Fibroblast of the aortic adventitia (primary cell): ENCODE measurements at regions not wholly inside any gene's neighbourhood (a gene's known extent, or its start where the extent isn't known, plus 50 kb on each side); places are given as distances from the start of the nearest gene placed in this dataset.
"Not testable (repeated sequence)": the region's sequence is repeated elsewhere in the genome, so short reads cannot be mapped to it uniquely, and the experiment has no call there.

Source experiments
- DNase-seq: peaks from one replicate; pipeline ENCODE4 v3.0.0-alpha.2; 2010; ENCODE audit warnings: low read depth
- H3K4me3 ChIP-seq: 2 replicates; pipeline ENCODE4 v1.5.1; 2011; ENCODE audit warnings: low read depth, mild to moderate bottlenecking, control low read depth, low read length, moderate library complexity
- TF ChIP-seq, protein P1 (sequence below): IDR thresholded peaks from 2 replicates; pipeline ENCODE4 v1.5.1; 2011; ENCODE audit warnings: mild to moderate bottlenecking, low read length, control low read depth, inconsistent platforms; ENCODE audit not compliant: insufficient read depth

DNA sequence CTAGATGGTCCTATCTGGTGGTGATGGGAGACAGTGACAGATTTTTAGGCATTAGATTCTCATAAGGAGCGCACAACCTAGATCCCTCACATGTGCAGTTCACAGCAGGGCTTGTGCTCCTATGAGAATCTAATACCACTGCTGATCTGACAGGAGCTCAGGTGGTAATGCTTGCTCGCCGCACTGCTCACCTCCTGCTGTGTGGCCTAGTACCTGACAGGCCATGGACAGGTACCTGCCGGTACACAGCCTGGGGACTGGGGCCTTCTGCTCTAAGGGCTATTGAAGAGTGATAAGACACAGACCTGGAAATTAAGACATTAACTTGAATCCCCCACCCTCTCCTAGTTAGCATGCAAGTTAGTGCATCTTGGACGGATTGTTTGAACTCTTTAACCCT, 64.4 kb downstream of the KLRB1 start:
- H3K4me3 ChIP-seq, DNase-seq: not testable (repeated sequence)

GRCh38 chr12:9542827-9543226, 64.9 kb downstream of the KLRB1 start:
- not testable (repeated sequence) for H3K4me3 ChIP-seq, DNase-seq

DNA sequence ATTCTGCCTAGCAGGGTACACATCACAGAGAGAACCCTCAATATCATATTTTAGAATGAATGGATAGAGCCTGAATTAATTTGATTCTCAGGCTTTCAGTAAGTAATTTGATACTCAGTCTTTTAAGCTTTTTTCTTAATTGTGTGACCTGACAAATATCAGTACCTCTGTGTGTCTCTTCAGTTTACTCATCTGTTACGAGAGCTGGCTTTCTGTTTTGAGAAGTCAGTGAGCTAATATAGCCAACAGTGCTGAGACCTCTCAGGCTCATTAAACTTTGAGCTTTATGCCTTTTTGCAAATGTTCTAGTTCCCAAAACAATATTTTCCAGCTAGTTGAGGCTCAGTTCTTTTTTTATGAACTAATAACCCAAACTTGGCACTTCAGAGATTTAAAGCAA, 91.8 kb downstream of the KLRB1 start:
- not testable (repeated sequence) for H3K4me3 ChIP-seq, DNase-seq

- not testable (repeated sequence) for H3K4me3 ChIP-seq, DNase-seq
These were observed 95.0 kb downstream of the KLRB1 start for GRCh38 chr12:9512695-9513094.

GRCh38 chr12:9510392-9511011, 97.2 kb downstream of the KLRB1 start:
- DNase-seq, H3K4me3 ChIP-seq: not testable (repeated sequence)

DNA sequence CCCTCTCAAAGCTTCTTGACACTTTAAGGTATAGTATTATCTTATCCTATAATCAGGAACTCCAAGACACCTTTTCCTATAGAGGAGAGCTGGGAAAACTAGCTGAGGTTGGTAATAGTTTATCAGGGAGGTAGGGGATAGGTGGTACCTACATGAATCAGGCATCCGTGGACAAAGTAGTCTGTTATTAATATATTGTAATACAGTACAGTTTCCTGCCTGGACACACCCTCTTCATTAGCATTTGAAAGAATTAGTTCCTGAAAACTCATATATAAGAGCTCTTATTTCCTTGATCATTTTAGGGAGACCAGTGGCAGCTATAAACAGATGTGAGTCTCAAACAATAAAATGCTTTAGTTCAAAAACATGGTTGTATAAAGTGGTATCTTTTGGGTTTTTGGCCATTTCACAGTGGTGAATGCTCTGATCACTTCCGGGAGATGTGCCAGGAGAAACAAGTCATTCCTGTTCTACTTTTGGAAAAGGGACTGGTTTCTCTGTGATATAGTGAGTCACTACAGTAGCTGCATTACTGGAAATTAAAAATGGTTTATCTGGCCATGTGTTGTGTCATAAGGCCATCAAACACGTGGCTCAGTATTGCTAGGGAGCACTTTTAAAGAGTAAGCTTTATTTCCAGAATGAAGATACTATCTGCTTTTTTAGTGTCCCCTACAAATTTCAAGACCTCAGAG, 98.1 kb downstream of the KLRB1 start:
- peak; percentile 56 for DNase-seq
- H3K4me3 ChIP-seq = no peak overlapping the region
- TF ChIP-seq, protein P1, sequence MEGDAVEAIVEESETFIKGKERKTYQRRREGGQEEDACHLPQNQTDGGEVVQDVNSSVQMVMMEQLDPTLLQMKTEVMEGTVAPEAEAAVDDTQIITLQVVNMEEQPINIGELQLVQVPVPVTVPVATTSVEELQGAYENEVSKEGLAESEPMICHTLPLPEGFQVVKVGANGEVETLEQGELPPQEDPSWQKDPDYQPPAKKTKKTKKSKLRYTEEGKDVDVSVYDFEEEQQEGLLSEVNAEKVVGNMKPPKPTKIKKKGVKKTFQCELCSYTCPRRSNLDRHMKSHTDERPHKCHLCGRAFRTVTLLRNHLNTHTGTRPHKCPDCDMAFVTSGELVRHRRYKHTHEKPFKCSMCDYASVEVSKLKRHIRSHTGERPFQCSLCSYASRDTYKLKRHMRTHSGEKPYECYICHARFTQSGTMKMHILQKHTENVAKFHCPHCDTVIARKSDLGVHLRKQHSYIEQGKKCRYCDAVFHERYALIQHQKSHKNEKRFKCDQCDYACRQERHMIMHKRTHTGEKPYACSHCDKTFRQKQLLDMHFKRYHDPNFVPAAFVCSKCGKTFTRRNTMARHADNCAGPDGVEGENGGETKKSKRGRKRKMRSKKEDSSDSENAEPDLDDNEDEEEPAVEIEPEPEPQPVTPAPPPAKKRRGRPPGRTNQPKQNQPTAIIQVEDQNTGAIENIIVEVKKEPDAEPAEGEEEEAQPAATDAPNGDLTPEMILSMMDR = no peak

GRCh38 chr12:9506746-9507145, 101.0 kb downstream of the KLRB1 start:
- DNase-seq = no peak
- no peak overlapping the region for H3K4me3 ChIP-seq
- TF ChIP-seq, protein P1 = no peak

- DNase-seq, H3K4me3 ChIP-seq: not testable (repeated sequence)
These were observed 104.3 kb downstream of the KLRB1 start for GRCh38 chr12:9503384-9503783.

DNA sequence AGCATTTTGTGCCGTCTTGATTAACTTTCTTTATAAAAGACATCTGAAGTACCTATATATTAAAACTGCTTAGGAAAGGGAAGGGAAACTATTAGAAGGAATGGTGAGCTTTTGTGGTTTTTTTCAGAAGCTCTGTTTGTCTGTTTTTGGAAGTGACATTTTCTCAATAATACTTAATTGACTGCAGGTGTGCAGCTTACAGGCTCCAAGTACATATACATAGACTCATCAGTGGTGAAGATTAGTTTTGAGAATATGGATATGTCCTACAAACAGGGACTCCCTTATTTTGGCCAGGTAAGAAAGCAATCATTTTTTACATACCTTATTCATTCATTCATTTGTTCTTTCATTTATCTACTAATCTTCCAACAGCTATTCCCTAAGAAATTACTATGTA, 104.9 kb downstream of the KLRB1 start:
- not testable (repeated sequence) for H3K4me3 ChIP-seq, DNase-seq

DNA sequence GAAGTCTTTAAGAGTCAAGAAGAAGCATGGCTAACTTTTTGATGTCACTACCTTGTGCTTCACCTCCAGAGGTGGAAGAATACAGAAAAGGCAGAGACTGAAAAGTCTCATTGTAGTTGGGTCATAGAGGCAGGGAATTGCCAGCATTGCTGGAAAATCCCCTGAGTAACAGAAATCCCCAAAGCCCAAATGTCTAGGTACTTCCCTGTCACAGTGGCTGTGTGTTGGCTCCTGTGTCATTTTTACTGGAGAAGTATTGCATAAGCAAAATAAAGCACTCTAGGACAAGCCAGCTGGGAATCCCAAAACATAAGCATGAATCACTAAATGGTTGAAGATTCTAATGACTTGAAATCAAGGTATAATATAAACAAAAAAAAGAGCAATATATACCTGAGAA, 114.4 kb downstream of the KLRB1 start:
- DNase-seq, H3K4me3 ChIP-seq: not testable (repeated sequence)

DNA sequence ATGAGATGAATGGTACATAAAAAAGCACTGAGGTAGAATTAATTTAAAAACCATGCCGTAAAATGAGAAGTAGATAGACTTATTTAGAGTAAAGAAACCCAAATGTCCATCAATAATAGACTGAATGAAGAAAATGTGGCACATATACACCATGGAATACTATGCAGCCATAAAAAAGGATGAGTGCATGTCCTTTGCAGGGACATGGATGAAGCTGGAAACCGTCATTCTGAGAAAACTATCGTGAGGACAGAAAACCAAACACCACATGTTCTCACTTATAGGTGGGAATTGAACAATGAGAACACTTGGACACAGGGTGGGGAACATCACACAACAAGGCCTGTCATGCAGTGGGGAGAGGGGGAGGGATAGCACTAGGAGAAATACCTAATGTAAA, 126.4 kb downstream of the KLRB1 start:
- not testable (repeated sequence) for DNase-seq, H3K4me3 ChIP-seq

DNA sequence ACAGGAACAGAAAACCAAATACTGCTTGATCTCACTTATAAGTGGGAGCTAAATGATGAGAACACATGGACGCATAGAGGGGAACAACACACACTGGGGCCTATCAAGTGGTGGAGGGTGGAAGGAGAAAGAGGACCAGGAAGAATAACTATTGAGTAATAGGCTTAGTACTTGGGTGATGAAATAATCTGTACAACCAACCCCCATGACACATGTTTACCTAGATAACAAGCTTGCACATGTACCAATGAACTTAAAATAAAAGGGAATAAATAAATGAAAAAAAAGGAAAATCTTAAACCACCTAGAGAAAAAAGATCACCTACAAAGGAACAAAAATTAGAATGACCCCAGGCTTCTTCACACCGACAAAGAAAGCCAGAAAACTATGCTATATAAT, 133.5 kb downstream of the KLRB1 start:
- not testable (repeated sequence) for DNase-seq, H3K4me3 ChIP-seq

GRCh38 chr12:9473638-9474037, 134.1 kb downstream of the KLRB1 start:
- DNase-seq, H3K4me3 ChIP-seq: not testable (repeated sequence)

GRCh38 chr12:9471501-9471900, 136.2 kb downstream of the KLRB1 start:
- not testable (repeated sequence) for H3K4me3 ChIP-seq, DNase-seq

DNA sequence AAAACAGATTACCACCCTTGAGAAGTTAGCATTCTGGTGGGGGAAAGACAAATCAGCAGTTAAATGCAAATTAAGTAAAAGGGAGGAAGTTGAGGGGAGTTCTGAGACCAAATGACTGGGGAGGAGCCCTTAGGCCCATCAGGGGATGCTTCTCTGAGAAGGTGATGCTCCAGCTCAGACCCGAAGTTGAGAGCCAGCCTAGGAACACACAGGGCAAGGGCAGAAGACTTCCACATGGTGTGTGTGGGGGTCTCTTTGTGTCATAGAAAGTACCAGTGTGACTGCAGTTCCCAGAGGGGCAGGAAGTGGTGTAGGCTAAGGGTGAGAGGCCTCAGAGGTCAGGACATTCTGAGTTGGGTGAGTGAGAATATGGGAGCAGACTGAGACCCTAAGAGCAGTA, 137.3 kb downstream of the KLRB1 start:
- DNase-seq, H3K4me3 ChIP-seq: not testable (repeated sequence)

GRCh38 chr12:9469956-9470355, 137.8 kb downstream of the KLRB1 start:
- not testable (repeated sequence) for H3K4me3 ChIP-seq, DNase-seq

DNA sequence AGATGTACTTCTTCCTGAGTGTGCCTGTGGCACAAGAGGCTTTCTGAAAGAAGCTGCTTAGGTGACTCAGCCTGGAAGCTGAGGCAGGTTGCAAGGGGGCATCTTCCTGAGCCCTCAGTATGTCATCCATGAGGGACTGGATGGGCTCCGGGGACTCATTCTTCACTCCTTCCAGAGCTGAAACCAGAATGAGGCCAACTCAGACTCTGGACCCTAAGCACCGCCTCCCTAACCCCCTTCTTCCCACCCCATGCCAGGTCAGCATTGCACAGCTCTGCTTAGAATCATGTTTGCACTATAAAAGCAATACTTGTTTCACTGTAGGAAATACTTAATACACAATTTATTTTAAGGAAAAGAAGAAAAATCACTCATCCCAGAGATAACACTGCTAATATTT, 138.3 kb downstream of the KLRB1 start:
- not testable (repeated sequence) for DNase-seq

More for the DNA sequence above, 138.3 kb downstream of the KLRB1 start:
- not testable (repeated sequence) for H3K4me3 ChIP-seq
